ENCODE measurements at regions not wholly inside any gene's neighbourhood (a gene's known extent, or its start where the extent isn't known, plus 50 kb on each side); places are given as distances from the start of the nearest gene placed in this dataset.

DNA sequence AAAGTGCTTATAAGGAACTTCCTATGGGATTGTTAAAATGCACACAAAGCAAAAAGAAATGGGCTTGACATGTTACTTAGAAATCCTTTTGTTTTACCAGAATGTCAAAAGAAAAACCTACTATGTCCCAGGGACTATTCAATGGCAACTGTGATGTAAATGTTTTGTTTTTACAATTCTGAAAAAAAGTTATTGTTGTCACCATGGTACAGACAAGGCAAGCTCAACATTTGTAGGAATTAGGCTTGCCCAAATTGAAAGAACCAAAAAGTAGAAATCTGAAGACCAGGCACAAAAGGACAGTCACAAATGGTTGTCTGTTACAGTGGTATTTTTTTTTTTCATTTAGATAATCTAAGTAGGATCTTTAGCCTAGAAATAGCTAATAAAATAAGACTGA lies 638.6 kb downstream of the STPG2 start:
- ChIA-PET CTCF (no interaction called here), POLR2A (no interaction called here)
- DNase-seq: no peak
- Mint-ChIP-seq H3K9me3 (no peaks in the 10 kb centered on the region), H3K36me3 (ENCODE audit: low read depth) (no peaks in the 10 kb centered on the region), H3K4me1 (no peaks in the 10 kb centered on the region), H3K27me3 (no peaks in the 10 kb centered on the region), H3K4me3 (no peak overlapping the region), H3K27ac (no peak overlapping the region)

GRCh38 chr4:97507587-97508245 lies 635.6 kb downstream of the STPG2 start:
- Mint-ChIP-seq H3K4me1 (no peaks in the 10 kb centered on the region), H3K4me3 (no peak overlapping the region), H3K27me3 (no peaks in the 10 kb centered on the region), H3K36me3 (ENCODE audit: low read depth) (no peaks in the 10 kb centered on the region), H3K9me3 (peaks cover 2% of the 10 kb centered on the region), H3K27ac (no peak overlapping the region)
- no peak for DNase-seq
- ChIA-PET POLR2A (no interaction called here), CTCF (no interaction called here)

Data from activated CD4-positive, alpha-beta memory T cell treated with anti-CD3 and anti-CD28 coated beads, Interleukin-2, amount 10 ng/mL, durations not matched to agents 7 days and 5 days (primary cell).